HG03095 (cell line): ENCODE measurements at regions not wholly inside any gene's neighbourhood (a gene's known extent, or its start where the extent isn't known, plus 50 kb on each side); places are given as distances from the start of the nearest gene placed in this dataset.

Experiments
- ATAC-seq: cut with Tn5 transposase; IDR thresholded peaks from one replicate; pipeline ENCODE4 v1.9.1; 2021; ENCODE audit warnings: moderate library complexity; ENCODE audit not compliant: unreplicated experiment

- no peak for ATAC-seq
These were observed 547.2 kb downstream of the ZNF804A start for GRCh38 chr2:185145316-185146121.

GRCh38 chr2:185147361-185147760, 549.0 kb downstream of the ZNF804A start:
- ATAC-seq: no peak

- ATAC-seq: no peak
These were observed 553.9 kb downstream of the ZNF804A start for GRCh38 chr2:185152186-185152585.

- ATAC-seq: no peak
These were observed 563.4 kb downstream of the ZNF804A start for GRCh38 chr2:185161701-185162100.

- ATAC-seq: no peak
These were observed 564.3 kb upstream of the FSIP2 start for GRCh38 chr2:185174353-185174752.

- no peak for ATAC-seq
These were observed 558.9 kb upstream of the FSIP2 start for GRCh38 chr2:185179743-185180142.

GRCh38 chr2:185181901-185182300, 556.7 kb upstream of the FSIP2 start:
- ATAC-seq: no peak

- ATAC-seq: no peak
These were observed 553.6 kb upstream of the FSIP2 start for GRCh38 chr2:185185044-185185443.

- no peak for ATAC-seq
These were observed 551.2 kb upstream of the FSIP2 start for GRCh38 chr2:185187421-185187820.

- ATAC-seq: no peak
These were observed 549.9 kb upstream of the FSIP2 start for GRCh38 chr2:185188656-185189055.

GRCh38 chr2:185201063-185201462, 537.5 kb upstream of the FSIP2 start:
- ATAC-seq: no peak

- ATAC-seq: no peak
These were observed 536.2 kb upstream of the FSIP2 start for GRCh38 chr2:185202381-185202780.

- no peak for ATAC-seq
These were observed 535.6 kb upstream of the FSIP2 start for GRCh38 chr2:185202945-185203528.

- ATAC-seq: no peak
These were observed 530.3 kb upstream of the FSIP2 start for GRCh38 chr2:185208261-185208660.

GRCh38 chr2:185215497-185215896, 523.1 kb upstream of the FSIP2 start:
- ATAC-seq: no peak

- no peak for ATAC-seq
These were observed 518.6 kb upstream of the FSIP2 start for GRCh38 chr2:185219981-185220380.

- no peak for ATAC-seq
These were observed 516.3 kb upstream of the FSIP2 start for GRCh38 chr2:185222311-185222710.

- ATAC-seq: no peak
These were observed 511.2 kb upstream of the FSIP2 start for GRCh38 chr2:185227391-185227790.

GRCh38 chr2:185239491-185239890, 499.1 kb upstream of the FSIP2 start:
- no peak for ATAC-seq

- ATAC-seq: no peak
These were observed 497.8 kb upstream of the FSIP2 start for GRCh38 chr2:185240796-185241195.

- no peak for ATAC-seq
These were observed 497.0 kb upstream of the FSIP2 start for GRCh38 chr2:185241556-185241955.

GRCh38 chr2:185242462-185242861, 496.1 kb upstream of the FSIP2 start:
- ATAC-seq: no peak

- no peak for ATAC-seq
These were observed 493.4 kb upstream of the FSIP2 start for GRCh38 chr2:185245216-185245615.
